ENCODE measurements at regions not wholly inside any gene's neighbourhood (a gene's known extent, or its start where the extent isn't known, plus 50 kb on each side); places are given as distances from the start of the nearest gene placed in this dataset.

- H3K27me3 ChIP-seq (ENCODE audit: control insufficient read depth in 4 of 4, insufficient read depth in 4 of 4, low read length in 3 of 4): no peaks in the 10 kb centered on the region
- H3K36me3 ChIP-seq (ENCODE audit: control insufficient read depth in 4 of 4, insufficient read depth in 3 of 4, low read depth in 1 of 4, low read length in 3 of 4): no peaks in the 10 kb centered on the region
- TF ChIP-seq GABPA (IDR thresholded peaks at IDR 0.05 in 1 of 2, conservative IDR thresholded peaks at IDR 0.05 in 1 of 2) (no peak), FOXA2 (IDR thresholded peaks at IDR 0.05) (no peak), ZBTB33 (IDR thresholded peaks at IDR 0.05) (no peak), HNF4G (IDR thresholded peaks at IDR 0.05) (no peak), RAD21 (IDR thresholded peaks at IDR 0.05) (no peak), FOXA1 (IDR thresholded peaks at IDR 0.05) (no peak)
- WGBS: 83% methylated on average over 2 of the region's 2 CpGs
- peaks cover 0 to 2% (median 0%) of the 10 kb centered on the region in 4 donors for H3K9me3 ChIP-seq (ENCODE audit: control insufficient read depth in 4 of 4, low read length in 3 of 4)
- no peak overlapping the region for H3K27ac ChIP-seq (ENCODE audit: low read depth in 1 of 2, low read length in 2 of 2)
- no peak overlapping the region for H3K9ac ChIP-seq (ENCODE audit: low read depth in 1 of 2, low read length in 2 of 2)
- no peak for DNase-seq (ENCODE audit: low spot score)
- no peaks in the 10 kb centered on the region for H3K4me1 ChIP-seq (ENCODE audit: control insufficient read depth in 4 of 4, insufficient read depth in 4 of 4, low read length in 3 of 4)
- H3K4me3 ChIP-seq (ENCODE audit: low read depth in 1 of 3, low read length in 3 of 3): no peak overlapping the region
Observed at GRCh38 chr2:153096272-153096671, 377.9 kb downstream of the ARL6IP6 start.

DNA sequence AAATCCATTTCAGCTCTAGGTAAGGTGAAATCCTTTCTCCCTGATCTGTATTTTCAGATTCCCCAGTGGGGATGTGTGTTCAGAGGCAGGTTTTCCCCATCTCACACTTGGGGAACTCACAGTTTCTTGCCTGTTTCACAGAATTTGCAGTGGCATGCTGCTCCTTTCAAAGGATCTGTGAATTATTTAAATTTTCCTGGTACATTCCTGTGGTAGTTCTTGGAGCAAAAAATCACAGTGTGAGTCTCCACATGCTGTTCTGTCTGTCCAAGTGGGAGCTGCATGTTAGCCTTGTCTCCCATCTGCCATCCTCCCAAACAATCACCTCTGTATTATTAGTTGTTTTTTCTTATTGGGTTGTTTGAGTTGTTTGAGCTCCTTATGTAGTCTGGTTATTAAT is 372.9 kb downstream of the ARL6IP6 start:
- Histone ChIP-seq H3K27ac (ENCODE audit: low read depth in 1 of 2, low read length in 2 of 2) (no peak overlapping the region), H3K27me3 (ENCODE audit: control insufficient read depth in 4 of 4, insufficient read depth in 4 of 4, low read length in 3 of 4) (no peaks in the 10 kb centered on the region), H3K9me3 (ENCODE audit: control insufficient read depth in 4 of 4, low read length in 3 of 4) (peaks cover 0 to 2% (median 0%) of the 10 kb centered on the region in 4 donors), H3K4me1 (ENCODE audit: control insufficient read depth in 4 of 4, insufficient read depth in 4 of 4, low read length in 3 of 4) (no peaks in the 10 kb centered on the region), H3K36me3 (ENCODE audit: control insufficient read depth in 4 of 4, insufficient read depth in 3 of 4, low read depth in 1 of 4, low read length in 3 of 4) (no peaks in the 10 kb centered on the region), H3K4me3 (ENCODE audit: low read depth in 1 of 3, low read length in 3 of 3) (no peak overlapping the region), H3K9ac (ENCODE audit: low read depth in 1 of 2, low read length in 2 of 2) (no peak overlapping the region)
- no peak for TF ChIP-seq RXRA (IDR thresholded peaks at IDR 0.05)
- TF ChIP-seq FOXA2 (IDR thresholded peaks at IDR 0.05): no peak
- no peak for TF ChIP-seq RAD21 (IDR thresholded peaks at IDR 0.05)
- TF ChIP-seq SP1 (IDR thresholded peaks at IDR 0.05): no peak
- no peak for TF ChIP-seq HNF4A (conservative IDR thresholded peaks at IDR 0.05)
- TF ChIP-seq, protein P1, sequence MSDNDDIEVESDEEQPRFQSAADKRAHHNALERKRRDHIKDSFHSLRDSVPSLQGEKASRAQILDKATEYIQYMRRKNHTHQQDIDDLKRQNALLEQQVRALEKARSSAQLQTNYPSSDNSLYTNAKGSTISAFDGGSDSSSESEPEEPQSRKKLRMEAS (IDR thresholded peaks at IDR 0.05): no peak
- TF ChIP-seq GABPA (IDR thresholded peaks at IDR 0.05 in 1 of 2, conservative IDR thresholded peaks at IDR 0.05 in 1 of 2): no peak
- TF ChIP-seq EGR1 (IDR thresholded peaks at IDR 0.05; ENCODE audit: low read depth in 2 of 2): no peak
- TF ChIP-seq HNF4G (IDR thresholded peaks at IDR 0.05): no peak
- no peak for TF ChIP-seq ZBTB33 (IDR thresholded peaks at IDR 0.05)
- no peak for TF ChIP-seq JUND (IDR thresholded peaks at IDR 0.05)
- TF ChIP-seq, protein P2, sequence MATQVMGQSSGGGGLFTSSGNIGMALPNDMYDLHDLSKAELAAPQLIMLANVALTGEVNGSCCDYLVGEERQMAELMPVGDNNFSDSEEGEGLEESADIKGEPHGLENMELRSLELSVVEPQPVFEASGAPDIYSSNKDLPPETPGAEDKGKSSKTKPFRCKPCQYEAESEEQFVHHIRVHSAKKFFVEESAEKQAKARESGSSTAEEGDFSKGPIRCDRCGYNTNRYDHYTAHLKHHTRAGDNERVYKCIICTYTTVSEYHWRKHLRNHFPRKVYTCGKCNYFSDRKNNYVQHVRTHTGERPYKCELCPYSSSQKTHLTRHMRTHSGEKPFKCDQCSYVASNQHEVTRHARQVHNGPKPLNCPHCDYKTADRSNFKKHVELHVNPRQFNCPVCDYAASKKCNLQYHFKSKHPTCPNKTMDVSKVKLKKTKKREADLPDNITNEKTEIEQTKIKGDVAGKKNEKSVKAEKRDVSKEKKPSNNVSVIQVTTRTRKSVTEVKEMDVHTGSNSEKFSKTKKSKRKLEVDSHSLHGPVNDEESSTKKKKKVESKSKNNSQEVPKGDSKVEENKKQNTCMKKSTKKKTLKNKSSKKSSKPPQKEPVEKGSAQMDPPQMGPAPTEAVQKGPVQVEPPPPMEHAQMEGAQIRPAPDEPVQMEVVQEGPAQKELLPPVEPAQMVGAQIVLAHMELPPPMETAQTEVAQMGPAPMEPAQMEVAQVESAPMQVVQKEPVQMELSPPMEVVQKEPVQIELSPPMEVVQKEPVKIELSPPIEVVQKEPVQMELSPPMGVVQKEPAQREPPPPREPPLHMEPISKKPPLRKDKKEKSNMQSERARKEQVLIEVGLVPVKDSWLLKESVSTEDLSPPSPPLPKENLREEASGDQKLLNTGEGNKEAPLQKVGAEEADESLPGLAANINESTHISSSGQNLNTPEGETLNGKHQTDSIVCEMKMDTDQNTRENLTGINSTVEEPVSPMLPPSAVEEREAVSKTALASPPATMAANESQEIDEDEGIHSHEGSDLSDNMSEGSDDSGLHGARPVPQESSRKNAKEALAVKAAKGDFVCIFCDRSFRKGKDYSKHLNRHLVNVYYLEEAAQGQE (IDR thresholded peaks at IDR 0.05): no peak
- TF ChIP-seq YY1 (IDR thresholded peaks at IDR 0.05): no peak
- TF ChIP-seq, protein P3, sequence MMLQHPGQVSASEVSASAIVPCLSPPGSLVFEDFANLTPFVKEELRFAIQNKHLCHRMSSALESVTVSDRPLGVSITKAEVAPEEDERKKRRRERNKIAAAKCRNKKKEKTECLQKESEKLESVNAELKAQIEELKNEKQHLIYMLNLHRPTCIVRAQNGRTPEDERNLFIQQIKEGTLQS (IDR thresholded peaks at IDR 0.05): no peak
- no peak for TF ChIP-seq NR2F2 (IDR thresholded peaks at IDR 0.05)
- DNase-seq (ENCODE audit: low spot score): no peak

All from liver (tissue), 7 donors.